Panc1 (cell line): ENCODE measurements at regions not wholly inside any gene's neighbourhood (a gene's known extent, or its start where the extent isn't known, plus 50 kb on each side); places are given as distances from the start of the nearest gene placed in this dataset.

Experiments
- ATAC-seq: fragments of 200-7000 bp; cut with Tn5 transposase; 2 replicates; pipeline ENCODE4 v1.9.1; 2020; ENCODE audit warnings: mild to moderate bottlenecking, moderate library complexity
- BruUV-seq: library from RNA; stranded (reverse); fragments of 400-500 nt; replicated peaks from 2 replicates; lab custom pipeline; 2021; lab: Mats Ljungman, UMichigan
- CTCF ChIA-PET: fragments of 300-600 bp; sonication (Branson Sonifier 250); formaldehyde crosslinking; loops from one replicate; lab custom pipeline; 2022; ENCODE audit warnings: antibody characterized with exemption; lab: Charles Lee
- POLR2A ChIA-PET: fragments of 300-600 bp; sonication (Branson Sonifier 250); formaldehyde crosslinking; loops from one replicate; lab custom pipeline; 2022; ENCODE audit warnings: antibody characterized with exemption; lab: Charles Lee
- DNase-seq: peaks from one replicate; pipeline ENCODE4 v3.0.0-alpha.2; 2010; ENCODE audit warnings: low read depth, low spot score
- H3K27ac ChIP-seq: 2 replicates; pipeline ENCODE4 v1.5.1; 2011; ENCODE audit warnings: mild to moderate bottlenecking, low read length, inconsistent platforms
- H3K27me3 ChIP-seq: fragments of 200-500 bp; sonication (Bioruptor generic); 2 replicates; pipeline ENCODE4 v1.6.0; 2014; ENCODE audit warnings: low read length, inconsistent platforms; ENCODE audit not compliant: control insufficient read depth, insufficient read depth
- H3K36me3 ChIP-seq: fragments of 200-500 bp; sonication (Bioruptor generic); 2 replicates; pipeline ENCODE4 v1.5.1; 2014; ENCODE audit warnings: inconsistent platforms, mild to moderate bottlenecking, low read length, moderate library complexity; ENCODE audit not compliant: control insufficient read depth, insufficient read depth
- H3K4me1 ChIP-seq: 2 replicates; pipeline ENCODE4 v1.5.1; 2011; ENCODE audit warnings: inconsistent platforms, mild to moderate bottlenecking, low read length, moderate library complexity; ENCODE audit not compliant: control insufficient read depth, insufficient read depth
- H3K4me3 ChIP-seq, 2 experiments: 2 replicates each; pipeline ENCODE4 v1.5.1; 2011 to 2012; ENCODE audit warnings: low read depth in 2 of 2, low read length in 2 of 2, mild to moderate bottlenecking in 2 of 2, inconsistent platforms in 1 of 2, moderate library complexity in 1 of 2
- H3K9me3 ChIP-seq: fragments of 200-500 bp; sonication (Bioruptor generic); 2 replicates; pipeline ENCODE4 v1.5.1; 2014; ENCODE audit warnings: low read depth, mild to moderate bottlenecking, inconsistent platforms, low read length, moderate library complexity; ENCODE audit not compliant: control insufficient read depth, insufficient read depth
- POLR2AphosphoS5 ChIP-seq: IDR thresholded peaks from 2 replicates; pipeline ENCODE4 v1.6.1; 2012; ENCODE audit warnings: mild to moderate bottlenecking, low read depth, low read length, moderate library complexity
- SIN3A ChIP-seq: IDR thresholded peaks from 2 replicates; pipeline ENCODE4 v1.6.1; 2012; ENCODE audit warnings: low read depth, mild to moderate bottlenecking, low read length, moderate library complexity, borderline replicate concordance; ENCODE audit not compliant: insufficient read depth
- TCF7L2 ChIP-seq: IDR thresholded peaks from 2 replicates; pipeline ENCODE4 v1.6.1; 2011; ENCODE audit warnings: mild to moderate bottlenecking, low read depth, low read length, inconsistent platforms
- in situ Hi-C: cut with HindIII; loops from 2 replicates; pipeline ENCODE4 v1.10.0; 2016; ENCODE audit warnings: low sequenced_read_pairs, low pct_unique_long_range_greater_than_20kb
- intact Hi-C: fragments of 100-400 bp; cut with micrococcal nuclease; formaldehyde crosslinking; loops from one replicate; pipeline ENCODE4 v1.10.0; 2022; ENCODE audit not compliant: unreplicated experiment
- TF ChIP-seq, protein P1 (sequence below): fragments of 450-650 bp; IDR thresholded peaks from 2 replicates; pipeline ENCODE4 v1.5.1; 2017; ENCODE audit warnings: mild to moderate bottlenecking
- TF ChIP-seq, protein P2 (sequence below), 2 experiments: IDR thresholded peaks; 2 replicates each; pipeline ENCODE4 v1.6.1; 2011 to 2012; ENCODE audit warnings: low read depth in 2 of 2, control low read depth in 1 of 2, low read length in 1 of 2, mild to moderate bottlenecking in 1 of 2, moderate library complexity in 1 of 2; ENCODE audit not compliant: insufficient read depth in 1 of 2

DNA sequence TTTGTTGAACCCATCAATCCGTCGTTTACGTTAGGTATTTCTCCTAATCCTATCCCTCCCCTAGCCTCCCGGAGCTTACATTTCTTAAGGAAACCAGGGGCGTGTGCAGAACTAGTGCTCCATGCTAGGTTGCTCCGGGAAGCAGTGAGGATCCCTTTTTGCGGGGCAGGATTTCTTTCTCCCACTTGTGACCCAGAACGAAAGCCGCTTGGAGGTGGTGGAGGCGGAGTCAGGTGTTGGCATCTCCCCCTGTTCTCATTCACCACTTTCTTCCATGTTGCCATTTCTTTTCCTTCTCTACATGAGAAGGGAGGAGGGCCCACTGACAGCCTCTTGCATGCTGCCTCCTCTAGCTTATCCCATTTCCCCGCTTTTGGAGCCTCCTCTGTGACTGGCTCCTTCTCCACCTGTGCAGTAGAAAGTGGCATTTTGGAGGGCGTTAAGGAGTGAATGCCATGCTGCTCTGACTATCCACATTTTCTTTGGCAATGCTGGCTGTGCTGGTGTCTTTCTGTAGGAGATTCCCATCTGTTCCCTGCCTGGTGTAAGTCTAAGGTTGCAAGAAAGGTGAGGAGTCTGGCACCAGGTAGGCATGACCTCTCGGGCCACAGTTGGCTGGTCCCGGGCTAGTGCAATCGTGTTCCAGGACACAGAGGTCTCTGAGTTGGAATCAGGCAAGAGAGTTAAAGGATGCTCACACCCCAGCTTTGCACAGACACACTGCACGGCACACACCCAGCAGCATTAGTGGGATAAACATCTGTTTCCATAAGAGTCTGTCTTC is 89.5 kb downstream of the ACKR3 start:
- DNase-seq = no peak
- BruUV-seq = no TSS peak

DNA sequence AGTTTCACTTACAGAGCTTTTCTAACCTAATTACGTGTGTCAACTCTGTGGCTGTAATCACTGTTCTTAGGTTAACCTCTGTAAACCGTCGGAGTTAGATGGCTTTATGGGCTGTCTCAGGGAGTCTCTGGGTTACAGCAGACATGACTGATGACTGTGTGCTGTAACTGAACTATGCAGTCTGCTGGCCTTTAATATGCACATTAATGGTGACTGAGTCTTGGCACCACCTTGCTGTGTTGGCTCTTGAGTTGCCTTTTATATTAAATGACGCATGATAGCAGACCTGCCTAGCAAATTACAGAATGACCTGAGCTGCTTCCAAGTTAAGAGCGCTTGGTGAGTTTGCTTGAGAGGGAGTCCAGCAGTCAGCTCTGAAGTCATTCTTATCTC is 90.1 kb downstream of the ACKR3 start:
- no peaks in the 10 kb centered on the region for H3K4me1 ChIP-seq
- BruUV-seq = no TSS peak
- ChIA-PET CTCF (no interaction called here), POLR2A (no interaction called here)
- ATAC-seq = no peak
- in situ Hi-C loops = no loop called here
- no peak overlapping the region for H3K27ac ChIP-seq
- DNase-seq = no peak
- intact Hi-C loops = no loop called here
- no peaks in the 10 kb centered on the region for H3K9me3 ChIP-seq
- TF ChIP-seq, protein P1, sequence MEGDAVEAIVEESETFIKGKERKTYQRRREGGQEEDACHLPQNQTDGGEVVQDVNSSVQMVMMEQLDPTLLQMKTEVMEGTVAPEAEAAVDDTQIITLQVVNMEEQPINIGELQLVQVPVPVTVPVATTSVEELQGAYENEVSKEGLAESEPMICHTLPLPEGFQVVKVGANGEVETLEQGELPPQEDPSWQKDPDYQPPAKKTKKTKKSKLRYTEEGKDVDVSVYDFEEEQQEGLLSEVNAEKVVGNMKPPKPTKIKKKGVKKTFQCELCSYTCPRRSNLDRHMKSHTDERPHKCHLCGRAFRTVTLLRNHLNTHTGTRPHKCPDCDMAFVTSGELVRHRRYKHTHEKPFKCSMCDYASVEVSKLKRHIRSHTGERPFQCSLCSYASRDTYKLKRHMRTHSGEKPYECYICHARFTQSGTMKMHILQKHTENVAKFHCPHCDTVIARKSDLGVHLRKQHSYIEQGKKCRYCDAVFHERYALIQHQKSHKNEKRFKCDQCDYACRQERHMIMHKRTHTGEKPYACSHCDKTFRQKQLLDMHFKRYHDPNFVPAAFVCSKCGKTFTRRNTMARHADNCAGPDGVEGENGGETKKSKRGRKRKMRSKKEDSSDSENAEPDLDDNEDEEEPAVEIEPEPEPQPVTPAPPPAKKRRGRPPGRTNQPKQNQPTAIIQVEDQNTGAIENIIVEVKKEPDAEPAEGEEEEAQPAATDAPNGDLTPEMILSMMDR = no peak
- TF ChIP-seq SIN3A (no peak), TCF7L2 (no peak), POLR2AphosphoS5 (no peak)
- TF ChIP-seq, protein P2, sequence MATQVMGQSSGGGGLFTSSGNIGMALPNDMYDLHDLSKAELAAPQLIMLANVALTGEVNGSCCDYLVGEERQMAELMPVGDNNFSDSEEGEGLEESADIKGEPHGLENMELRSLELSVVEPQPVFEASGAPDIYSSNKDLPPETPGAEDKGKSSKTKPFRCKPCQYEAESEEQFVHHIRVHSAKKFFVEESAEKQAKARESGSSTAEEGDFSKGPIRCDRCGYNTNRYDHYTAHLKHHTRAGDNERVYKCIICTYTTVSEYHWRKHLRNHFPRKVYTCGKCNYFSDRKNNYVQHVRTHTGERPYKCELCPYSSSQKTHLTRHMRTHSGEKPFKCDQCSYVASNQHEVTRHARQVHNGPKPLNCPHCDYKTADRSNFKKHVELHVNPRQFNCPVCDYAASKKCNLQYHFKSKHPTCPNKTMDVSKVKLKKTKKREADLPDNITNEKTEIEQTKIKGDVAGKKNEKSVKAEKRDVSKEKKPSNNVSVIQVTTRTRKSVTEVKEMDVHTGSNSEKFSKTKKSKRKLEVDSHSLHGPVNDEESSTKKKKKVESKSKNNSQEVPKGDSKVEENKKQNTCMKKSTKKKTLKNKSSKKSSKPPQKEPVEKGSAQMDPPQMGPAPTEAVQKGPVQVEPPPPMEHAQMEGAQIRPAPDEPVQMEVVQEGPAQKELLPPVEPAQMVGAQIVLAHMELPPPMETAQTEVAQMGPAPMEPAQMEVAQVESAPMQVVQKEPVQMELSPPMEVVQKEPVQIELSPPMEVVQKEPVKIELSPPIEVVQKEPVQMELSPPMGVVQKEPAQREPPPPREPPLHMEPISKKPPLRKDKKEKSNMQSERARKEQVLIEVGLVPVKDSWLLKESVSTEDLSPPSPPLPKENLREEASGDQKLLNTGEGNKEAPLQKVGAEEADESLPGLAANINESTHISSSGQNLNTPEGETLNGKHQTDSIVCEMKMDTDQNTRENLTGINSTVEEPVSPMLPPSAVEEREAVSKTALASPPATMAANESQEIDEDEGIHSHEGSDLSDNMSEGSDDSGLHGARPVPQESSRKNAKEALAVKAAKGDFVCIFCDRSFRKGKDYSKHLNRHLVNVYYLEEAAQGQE (IDR thresholded peaks at IDR 0.05; ENCODE audit: insufficient read depth in 1 of 2, low read depth in 2 of 2, low read length in 1 of 2) = no peak
- H3K4me3 ChIP-seq = no peak overlapping the region
- H3K36me3 ChIP-seq = no peaks in the 10 kb centered on the region; the same call in 1 of the 2 replicates
- H3K27me3 ChIP-seq = peaks cover 16% of the 10 kb centered on the region

More for the DNA sequence above, 89.5 kb downstream of the ACKR3 start:
- intact Hi-C loops = no loop called here
- Histone ChIP-seq H3K4me1 (no peaks in the 10 kb centered on the region), H3K27ac (no peak overlapping the region), H3K4me3 (no peak overlapping the region), H3K36me3 (no peaks in the 10 kb centered on the region; the same call in 1 of the 2 replicates), H3K9me3 (no peaks in the 10 kb centered on the region), H3K27me3 (peaks cover 16% of the 10 kb centered on the region)
- no peak for TF ChIP-seq SIN3A
- TF ChIP-seq, protein P1 = no peak
- no peak for TF ChIP-seq POLR2AphosphoS5
- TF ChIP-seq, protein P2 (IDR thresholded peaks at IDR 0.05; ENCODE audit: insufficient read depth in 1 of 2, low read depth in 2 of 2, low read length in 1 of 2) = no peak
- TF ChIP-seq TCF7L2 = no peak
- CTCF ChIA-PET = interaction anchor here (0.6 kb wide), 1 partner anchor 893 kb away, joined by 5 read pairs; no protein-coding TSS in a partner anchor
- in situ Hi-C loops = no loop called here
- POLR2A ChIA-PET = no interaction called here
- no peak for ATAC-seq
